Kidney (tissue), 13 donors: ENCODE measurements at regions not wholly inside any gene's neighbourhood (a gene's known extent, or its start where the extent isn't known, plus 50 kb on each side); places are given as distances from the start of the nearest gene placed in this dataset.

ENCODE experiments used
- DNase-seq, 5 donors: peaks; one replicate each; pipeline ENCODE4 v3.0.0-alpha.2; 2013 to 2020
- FAIRE-seq: peaks from 2 replicates; lab custom pipeline; 2012; peaks lifted over from hg19 to GRCh38; lab: Jason Lieb, UNC
- H3K27ac ChIP-seq, 2 donors: one replicate each; pipeline ENCODE4 v1.7.0; 2013; ENCODE audit warnings: low read depth in 2 of 2, low read length in 2 of 2, inconsistent platforms in 1 of 2
- H3K27me3 ChIP-seq: one replicate; pipeline ENCODE4 v1.7.1; 2013; ENCODE audit warnings: low read length, inconsistent platforms; ENCODE audit not compliant: control insufficient read depth, insufficient read depth
- H3K36me3 ChIP-seq, 3 donors: one replicate each; pipeline versions ENCODE4 v1.7.0 to v1.7.1; 2013; ENCODE audit warnings: low read length in 3 of 3, control low read depth in 1 of 3, inconsistent platforms in 1 of 3; ENCODE audit not compliant: insufficient read depth in 3 of 3, control insufficient read depth in 2 of 3
- H3K4me1 ChIP-seq, 3 donors: one replicate each; pipeline versions ENCODE4 v1.7.0 to v1.7.1; 2013; ENCODE audit warnings: low read length in 3 of 3, inconsistent platforms in 1 of 3, low read depth in 1 of 3; ENCODE audit not compliant: control insufficient read depth in 2 of 3, insufficient read depth in 2 of 3
- H3K4me3 ChIP-seq, 3 donors: one replicate each; pipeline versions ENCODE4 v1.7.0 to v1.8.1; 2013; ENCODE audit warnings: low read length in 3 of 3, control low read depth in 1 of 3, inconsistent platforms in 1 of 3
- H3K9ac ChIP-seq, 3 donors: one replicate each; pipeline versions ENCODE4 v1.7.0 to v1.7.1; 2013; ENCODE audit warnings: low read length in 3 of 3, control low read depth in 1 of 3, inconsistent platforms in 1 of 3
- H3K9me3 ChIP-seq, 3 donors: one replicate each; pipeline versions ENCODE4 v1.7.0 to v1.7.1; 2013; ENCODE audit warnings: low read length in 3 of 3, control low read depth in 1 of 3, inconsistent platforms in 1 of 3; ENCODE audit not compliant: control insufficient read depth in 2 of 3, insufficient read depth in 1 of 3
- CTCF ChIP-seq: IDR thresholded peaks from 3 replicates; pipeline ENCODE4 v1.5.1; 2012; ENCODE audit warnings: mild to moderate bottlenecking, moderate library complexity, borderline replicate concordance; ENCODE audit not compliant: insufficient read depth; ENCODE audit errors: extremely low read depth
- intact Hi-C: fragments of 100-400 bp; cut with DNase I; formaldehyde crosslinking; loops from one replicate; pipeline ENCODE4 v1.11.1; 2022
- donor health status: control.
- donor health status: control.
- donor health status: control.
- donor health status: control.
- donor health status: control.
- donor health status: DM: yes; HTN: yes; CAD: no.
- donor health status: Normal renal cell carcinoma (clear cell type).

GRCh38 chr2:6510532-6510931 lies 355.2 kb downstream of the CMPK2 start:
- Histone ChIP-seq H3K4me1 (no peaks in the 10 kb centered on the region), H3K27ac (no peak overlapping the region), H3K4me3 (no peak overlapping the region), H3K9me3 (no peaks in the 10 kb centered on the region), H3K9ac (no peak overlapping the region), H3K36me3 (no peaks in the 10 kb centered on the region), H3K27me3 (no peaks in the 10 kb centered on the region)
- intact Hi-C loops, result no loop called here
- TF ChIP-seq CTCF, result no peak
- FAIRE-seq (no peak), DNase-seq (no peak)

DNA sequence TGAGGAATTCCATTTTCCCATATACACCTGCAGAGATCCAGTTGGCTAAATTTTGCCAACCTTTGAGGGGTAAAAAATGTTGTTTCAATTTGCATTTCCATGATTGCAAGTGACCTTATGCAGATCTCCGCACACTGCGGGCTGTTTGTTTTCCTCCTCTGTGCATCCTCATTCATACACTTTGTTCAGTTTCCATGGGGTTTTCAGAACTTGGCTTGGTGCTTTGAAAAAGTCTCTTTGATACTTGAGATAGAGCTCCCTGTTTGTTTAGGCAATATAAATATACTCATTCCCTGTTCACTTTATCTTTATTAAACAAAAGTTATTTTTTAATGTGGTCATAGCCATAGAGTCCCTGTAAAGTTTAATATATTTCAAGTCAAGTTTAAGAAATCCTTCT lies 353.1 kb downstream of the CMPK2 start:
- H3K9me3 ChIP-seq, result no peaks in the 10 kb centered on the region
- no peak for DNase-seq
- H3K9ac ChIP-seq, result no peak overlapping the region
- H3K4me3 ChIP-seq, result no peak overlapping the region
- no peak for FAIRE-seq
- H3K27ac ChIP-seq, result no peak overlapping the region
- no peaks in the 10 kb centered on the region for H3K4me1 ChIP-seq
- H3K36me3 ChIP-seq, result no peaks in the 10 kb centered on the region
- intact Hi-C loops, result no loop called here
- no peaks in the 10 kb centered on the region for H3K27me3 ChIP-seq
- TF ChIP-seq CTCF, result no peak

- no peaks in the 10 kb centered on the region for H3K9me3 ChIP-seq
- H3K9ac ChIP-seq, result no peak overlapping the region
- H3K36me3 ChIP-seq, result no peaks in the 10 kb centered on the region
- TF ChIP-seq CTCF, result no peak
- H3K27ac ChIP-seq, result no peak overlapping the region
- intact Hi-C loops, result no loop called here
- H3K4me3 ChIP-seq, result no peak overlapping the region
- H3K27me3 ChIP-seq, result no peaks in the 10 kb centered on the region
- DNase-seq, result no peak
- no peak for FAIRE-seq
- H3K4me1 ChIP-seq, result no peaks in the 10 kb centered on the region
Measured at GRCh38 chr2:6516674-6517073, 349.0 kb downstream of the CMPK2 start.

DNA sequence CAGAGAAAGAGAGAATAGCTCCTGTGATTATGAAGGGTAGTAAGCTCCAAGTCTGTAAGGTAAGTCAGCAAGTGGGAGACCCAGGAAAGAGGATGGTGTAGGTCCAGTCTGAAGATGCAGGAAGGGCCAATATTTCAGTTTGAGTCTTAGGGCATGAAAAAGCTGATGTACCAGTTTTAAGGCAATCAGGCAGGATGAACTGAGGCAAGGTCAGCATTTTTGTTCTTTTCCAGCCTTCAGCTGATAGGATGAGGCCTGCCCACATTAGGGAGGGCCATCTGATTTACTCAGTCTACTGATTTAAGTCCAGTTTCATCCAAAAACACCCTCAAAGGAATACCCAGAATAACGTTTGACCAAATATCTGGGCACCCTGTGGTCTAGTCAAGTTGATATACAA lies 347.3 kb downstream of the CMPK2 start:
- Histone ChIP-seq H3K27ac (no peak overlapping the region), H3K9ac (no peak overlapping the region), H3K9me3 (no peaks in the 10 kb centered on the region), H3K4me1 (no peaks in the 10 kb centered on the region), H3K36me3 (no peaks in the 10 kb centered on the region), H3K4me3 (no peak overlapping the region), H3K27me3 (no peaks in the 10 kb centered on the region)
- no peak for FAIRE-seq
- no peak for DNase-seq
- intact Hi-C loops, result no loop called here
- TF ChIP-seq CTCF, result no peak
